Epithelial cell of proximal tubule (primary cell): ENCODE measurements at regions not wholly inside any gene's neighbourhood (a gene's known extent, or its start where the extent isn't known, plus 50 kb on each side); places are given as distances from the start of the nearest gene placed in this dataset.
A peak's percentile ranks its signal among the peaks of the same experiment; 100 is the strongest.

ENCODE experiments used
- DNase-seq: peaks from one replicate; pipeline ENCODE4 v3.0.0-alpha.2; 2011; ENCODE audit warnings: low read depth
- H3K4me3 ChIP-seq: 2 replicates; pipeline ENCODE4 v1.5.1; 2011; ENCODE audit warnings: low read depth, mild to moderate bottlenecking, low read length
- CTCF ChIP-seq: conservative IDR thresholded peaks from 2 replicates; pipeline ENCODE4 v1.5.1; 2012; ENCODE audit warnings: low read depth, mild to moderate bottlenecking, low read length

GRCh38 chr2:65724752-65725151, 292.4 kb upstream of the SPRED2 start:
- DNase-seq, result no peak

GRCh38 chr2:65724336-65724735, 291.9 kb upstream of the SPRED2 start:
- TF ChIP-seq CTCF, result no peak
- DNase-seq, result no peak
- no peak overlapping the region for H3K4me3 ChIP-seq

More at GRCh38 chr2:65724752-65725151, 292.4 kb upstream of the SPRED2 start:
- TF ChIP-seq CTCF, result no peak
- H3K4me3 ChIP-seq, result no peak overlapping the region

GRCh38 chr2:65722028-65722778, 289.8 kb upstream of the SPRED2 start:
- peak; percentile 52 for TF ChIP-seq CTCF
- no peak for DNase-seq
- H3K4me3 ChIP-seq, result no peak overlapping the region

GRCh38 chr2:65716698-65717097, 284.3 kb upstream of the SPRED2 start:
- no peak overlapping the region for H3K4me3 ChIP-seq
- TF ChIP-seq CTCF, result no peak
- no peak for DNase-seq

GRCh38 chr2:65715323-65715722, 282.9 kb upstream of the SPRED2 start:
- TF ChIP-seq CTCF, result no peak

GRCh38 chr2:65714866-65715265, 282.5 kb upstream of the SPRED2 start:
- H3K4me3 ChIP-seq, result no peak overlapping the region
- DNase-seq, result no peak
- no peak for TF ChIP-seq CTCF

More at GRCh38 chr2:65715323-65715722, 282.9 kb upstream of the SPRED2 start:
- no peak overlapping the region for H3K4me3 ChIP-seq
- DNase-seq, result no peak

- H3K4me3 ChIP-seq, result no peak overlapping the region
- TF ChIP-seq CTCF, result no peak
- no peak for DNase-seq
Observed at GRCh38 chr2:65711863-65712262, 279.5 kb upstream of the SPRED2 start.
